NOMO-1 (cell line): ENCODE measurements at regions not wholly inside any gene's neighbourhood (a gene's known extent, or its start where the extent isn't known, plus 50 kb on each side); places are given as distances from the start of the nearest gene placed in this dataset.
"Not testable (repeated sequence)": the region's sequence is repeated elsewhere in the genome, so short reads cannot be mapped to it uniquely, and the experiment has no call there.

Experiments
- DNase-seq, 2 experiments: peaks; one replicate each; lab custom pipeline; 2025; ENCODE audit not compliant: unreplicated experiment in 2 of 2; lab: John Stamatoyannopoulos, UW

DNA sequence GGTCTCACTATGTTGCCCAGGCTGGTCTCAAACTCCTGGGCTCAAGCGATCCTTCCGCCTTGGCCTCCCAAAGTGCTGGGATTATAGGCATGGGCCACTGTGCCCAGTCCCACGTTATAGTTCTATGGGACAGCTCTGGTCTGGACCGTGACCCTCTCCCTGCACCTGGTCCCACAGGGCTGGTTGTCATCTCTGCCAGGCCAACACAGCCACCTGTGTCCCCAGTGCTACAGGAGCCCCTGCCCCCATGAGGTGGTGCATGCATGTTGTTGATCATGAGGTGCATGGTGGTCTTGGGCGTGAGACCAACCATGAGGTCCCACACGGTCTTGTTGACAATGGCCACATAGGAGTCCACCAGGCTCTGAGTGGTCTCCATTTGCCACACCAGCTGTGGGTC, 51.0 kb upstream of the UBE2Q2 start:
- not testable (repeated sequence) for DNase-seq

DNA sequence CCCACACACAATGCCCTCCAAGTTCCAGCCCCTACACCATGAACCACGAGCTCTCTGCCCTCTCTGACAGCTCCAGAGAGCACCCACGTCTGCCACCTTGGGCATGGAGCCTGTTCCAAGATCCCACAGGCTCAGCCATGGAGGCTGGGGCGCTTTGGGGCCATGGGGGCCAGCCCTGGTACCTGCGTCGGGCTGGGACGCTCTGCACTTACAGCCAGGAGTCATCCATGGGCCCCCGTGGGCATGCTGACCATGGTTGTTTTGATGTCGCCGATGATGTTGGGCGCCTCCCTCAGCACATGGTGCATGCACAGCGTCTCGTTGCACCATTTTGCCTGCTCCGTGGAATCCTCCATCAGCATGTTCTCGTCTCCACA, 51.9 kb upstream of the UBE2Q2 start:
- no peak for DNase-seq

DNA sequence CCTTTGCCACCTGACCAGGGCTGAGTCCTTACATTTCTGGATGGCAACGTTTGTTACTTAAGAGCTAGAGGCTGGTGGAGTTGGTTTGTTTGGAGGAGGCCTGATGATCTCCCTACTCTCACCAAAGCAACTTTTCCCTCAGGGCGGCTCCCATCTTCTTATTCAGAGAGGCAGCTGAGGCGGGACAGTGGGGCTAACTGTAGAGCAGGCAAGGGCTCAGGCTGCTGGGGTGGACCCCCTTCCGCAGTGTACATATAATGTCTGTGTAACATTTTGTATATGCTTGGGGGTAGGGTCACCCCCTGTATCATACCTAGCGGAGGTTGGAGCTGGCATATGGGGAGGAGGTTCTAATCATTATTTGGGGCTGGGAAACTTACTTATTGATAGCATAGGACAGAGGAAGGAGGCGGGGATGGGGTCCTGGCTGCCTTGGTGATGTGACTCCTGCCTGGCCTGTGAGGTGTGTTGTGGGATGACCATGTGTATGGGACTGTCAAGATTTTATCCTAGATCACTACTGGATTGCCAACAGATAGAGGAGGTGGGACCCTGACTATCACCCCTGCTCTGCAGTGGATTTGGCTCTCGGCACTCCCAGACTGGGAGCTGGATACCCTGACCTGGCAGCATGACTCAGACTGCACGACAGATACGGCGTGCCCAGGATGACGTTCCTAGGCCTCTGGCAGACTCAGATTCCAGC, 52.5 kb upstream of the UBE2Q2 start:
- no peak for DNase-seq

DNA sequence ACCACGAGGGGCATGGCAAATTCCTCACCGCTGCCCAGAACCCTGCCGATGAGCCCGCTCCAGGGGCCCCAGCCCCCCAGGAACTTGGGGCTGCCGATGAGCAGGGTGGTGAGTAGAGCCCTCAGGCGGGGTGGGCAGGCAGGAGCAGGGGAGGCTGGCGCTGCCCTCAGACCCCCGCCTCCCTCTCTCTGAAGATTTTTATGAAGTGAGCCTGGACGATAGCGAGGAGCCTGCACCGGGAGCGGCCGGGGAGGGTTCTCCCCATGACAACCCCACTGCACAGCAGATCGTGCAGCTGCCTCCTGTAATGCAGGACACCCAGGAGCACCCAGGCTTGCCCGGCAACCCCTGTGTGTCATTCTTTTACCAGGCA, 56.7 kb upstream of the UBE2Q2 start:
- DNase-seq = no peak

DNA sequence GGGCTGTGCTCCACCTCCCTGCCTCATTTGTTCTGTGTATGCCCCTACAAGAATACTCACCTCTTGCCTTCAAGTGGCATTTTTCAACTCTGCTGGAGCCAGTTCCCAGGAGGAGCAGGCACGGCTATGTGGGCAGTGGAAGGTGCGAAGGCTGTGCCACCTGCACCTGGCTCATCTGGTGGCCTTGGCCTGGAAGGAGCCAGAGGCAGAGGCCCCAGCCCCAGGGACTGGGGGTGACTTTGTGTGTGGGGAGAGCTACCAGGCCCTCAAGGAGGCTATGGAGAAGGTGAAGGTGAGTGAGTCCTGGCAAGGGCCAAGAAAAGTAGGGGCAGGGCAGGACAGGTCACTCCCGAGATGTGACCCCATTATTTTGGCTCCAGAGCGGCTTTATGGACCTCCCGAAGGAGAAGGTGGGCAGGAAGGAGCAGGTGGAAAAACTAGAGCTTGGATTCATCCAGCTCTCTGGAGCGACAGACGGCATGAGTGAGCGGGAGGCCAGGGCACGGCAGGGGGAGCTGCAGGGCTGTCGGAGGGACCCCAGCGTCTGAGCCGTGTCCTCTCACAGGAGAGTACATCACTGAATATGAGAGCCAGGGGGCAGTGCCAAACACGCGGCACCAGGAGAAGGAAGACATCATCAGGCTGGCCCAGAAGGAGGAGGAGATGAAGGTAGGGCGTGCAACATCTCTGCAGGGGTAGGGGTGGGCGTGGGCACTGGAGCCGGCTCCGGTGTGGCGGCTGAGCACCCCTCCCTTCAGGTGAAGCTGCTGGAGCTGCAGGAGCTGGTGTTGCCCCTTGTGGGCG, 57.3 kb upstream of the UBE2Q2 start:
- DNase-seq = no peak

DNA sequence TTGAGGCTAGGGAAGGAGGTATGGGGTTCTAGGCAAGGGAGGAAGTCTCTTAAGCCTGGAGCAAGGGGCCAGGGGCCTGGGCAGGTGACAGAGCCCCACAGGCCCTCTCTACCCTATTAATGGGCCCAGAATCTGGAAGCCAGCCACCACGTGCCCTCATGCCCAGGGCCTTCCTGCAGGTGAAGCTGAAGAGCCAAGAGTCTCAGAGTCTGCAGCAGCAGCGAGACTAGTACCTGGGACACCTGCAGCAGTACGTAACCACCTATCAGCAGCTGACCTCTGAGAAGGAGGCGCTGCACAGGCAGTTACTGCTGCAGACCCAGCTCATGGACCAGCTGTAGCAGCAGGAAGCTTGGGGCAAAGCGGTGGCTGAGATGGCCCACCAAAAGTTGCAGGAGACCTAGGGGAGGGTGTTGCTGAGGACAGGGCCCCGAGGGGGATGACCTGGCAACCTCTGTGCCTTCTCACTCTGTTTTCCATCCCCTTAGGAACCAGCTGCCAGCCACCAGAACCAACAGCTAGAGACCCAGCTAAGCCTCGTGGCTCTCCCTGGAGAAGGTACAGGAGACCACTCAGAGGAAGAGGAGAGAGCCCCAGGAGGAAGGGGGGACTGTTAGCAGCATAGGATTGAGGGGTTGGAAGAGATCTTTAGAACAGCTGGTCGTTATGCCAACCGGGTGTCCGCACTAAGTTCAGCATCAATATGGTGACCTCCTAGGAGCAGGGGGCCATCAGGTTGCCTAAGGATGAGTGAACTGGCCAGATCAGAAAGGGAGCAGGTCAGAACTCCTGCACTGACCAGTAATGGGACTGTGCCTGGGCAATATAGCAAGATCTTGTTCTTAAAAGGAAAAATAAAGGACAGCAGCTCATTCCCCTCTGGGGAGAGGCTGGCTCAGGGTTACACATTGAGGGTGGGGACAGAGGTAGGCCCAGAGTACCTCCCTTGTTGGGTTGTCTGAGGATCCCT, 58.5 kb upstream of the UBE2Q2 start:
- DNase-seq = not testable (repeated sequence)

DNA sequence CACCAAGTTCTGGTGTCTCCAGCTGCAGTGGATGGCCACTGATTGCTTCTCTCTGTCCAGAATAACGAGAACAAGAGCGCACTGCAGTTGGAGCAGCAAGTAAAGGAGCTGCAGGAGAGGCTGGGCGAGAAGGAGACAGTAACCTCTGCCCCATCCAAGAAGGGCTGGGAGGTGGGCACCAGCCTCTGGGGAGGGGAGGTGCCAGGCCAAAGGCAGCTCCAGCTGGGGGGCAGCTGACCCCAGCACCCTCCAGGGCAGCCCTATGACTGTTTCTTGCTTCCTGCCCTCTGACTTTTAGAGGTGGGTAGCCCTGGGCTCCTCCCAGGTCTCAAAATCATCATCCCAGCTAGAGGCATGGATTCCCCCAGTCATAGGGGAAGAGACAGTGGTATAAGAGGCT, 59.7 kb upstream of the UBE2Q2 start:
- DNase-seq = not testable (repeated sequence)

DNA sequence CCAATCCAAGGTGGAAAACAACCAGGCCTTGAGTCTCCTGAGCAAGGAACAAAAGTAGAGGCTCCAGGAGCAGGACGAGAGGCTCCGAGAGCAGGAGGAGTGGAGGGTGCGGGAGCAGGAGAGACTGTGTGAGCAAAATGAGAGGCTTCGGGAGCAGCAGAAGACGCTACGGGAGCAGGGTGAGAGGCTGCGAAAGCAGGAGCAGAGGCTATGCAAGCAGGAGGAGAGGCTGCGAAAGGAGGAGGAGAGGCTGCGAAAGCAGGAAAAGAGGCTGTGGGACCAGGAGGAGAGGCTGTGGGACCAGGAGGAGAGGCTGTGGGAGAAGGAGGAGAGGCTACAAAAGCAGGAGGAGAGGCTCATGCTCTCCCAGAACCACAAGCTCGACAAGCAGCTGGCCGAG, 60.3 kb upstream of the UBE2Q2 start:
- no peak for DNase-seq

DNA sequence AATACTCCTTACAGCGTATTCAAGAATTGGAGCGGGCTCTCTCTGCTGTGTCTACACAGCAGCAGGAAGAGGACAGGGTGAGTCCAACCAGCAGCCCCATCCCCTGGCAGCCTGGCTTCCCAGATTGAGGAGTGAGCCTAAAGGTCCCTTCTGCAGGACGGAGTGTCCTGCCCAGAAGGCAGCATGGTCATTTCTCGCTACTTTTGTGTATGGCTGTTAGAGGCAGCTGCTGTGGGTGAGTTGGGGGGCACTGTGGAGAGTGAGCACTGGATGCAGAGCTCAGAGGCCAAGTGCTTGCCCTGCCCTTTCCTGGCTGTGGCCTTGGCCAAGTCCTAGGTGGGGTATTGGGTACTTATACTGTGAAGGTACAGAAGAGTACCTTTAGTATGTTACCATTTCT, 62.3 kb upstream of the UBE2Q2 start:
- not testable (repeated sequence) for DNase-seq

DNA sequence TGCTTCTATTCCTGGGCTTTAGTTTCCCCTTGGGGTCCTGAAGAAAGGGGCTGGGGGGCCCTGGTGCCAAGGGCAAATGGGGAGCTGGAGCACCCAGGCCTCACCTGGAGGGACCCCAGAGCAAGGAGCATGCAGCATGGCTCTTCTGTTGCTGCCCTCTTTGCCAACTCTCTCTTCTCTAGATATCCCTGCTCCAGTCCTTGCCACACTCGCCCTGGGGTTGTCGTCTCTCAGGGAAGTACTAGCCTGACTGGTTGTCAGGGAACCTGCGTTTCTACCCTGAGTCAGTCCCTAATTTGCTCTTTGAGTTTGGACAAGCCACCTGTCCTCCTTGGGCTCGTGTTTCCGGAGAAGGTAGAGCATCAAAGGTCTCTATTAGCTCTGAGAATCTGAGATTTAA, 63.7 kb upstream of the UBE2Q2 start:
- no peak for DNase-seq

DNA sequence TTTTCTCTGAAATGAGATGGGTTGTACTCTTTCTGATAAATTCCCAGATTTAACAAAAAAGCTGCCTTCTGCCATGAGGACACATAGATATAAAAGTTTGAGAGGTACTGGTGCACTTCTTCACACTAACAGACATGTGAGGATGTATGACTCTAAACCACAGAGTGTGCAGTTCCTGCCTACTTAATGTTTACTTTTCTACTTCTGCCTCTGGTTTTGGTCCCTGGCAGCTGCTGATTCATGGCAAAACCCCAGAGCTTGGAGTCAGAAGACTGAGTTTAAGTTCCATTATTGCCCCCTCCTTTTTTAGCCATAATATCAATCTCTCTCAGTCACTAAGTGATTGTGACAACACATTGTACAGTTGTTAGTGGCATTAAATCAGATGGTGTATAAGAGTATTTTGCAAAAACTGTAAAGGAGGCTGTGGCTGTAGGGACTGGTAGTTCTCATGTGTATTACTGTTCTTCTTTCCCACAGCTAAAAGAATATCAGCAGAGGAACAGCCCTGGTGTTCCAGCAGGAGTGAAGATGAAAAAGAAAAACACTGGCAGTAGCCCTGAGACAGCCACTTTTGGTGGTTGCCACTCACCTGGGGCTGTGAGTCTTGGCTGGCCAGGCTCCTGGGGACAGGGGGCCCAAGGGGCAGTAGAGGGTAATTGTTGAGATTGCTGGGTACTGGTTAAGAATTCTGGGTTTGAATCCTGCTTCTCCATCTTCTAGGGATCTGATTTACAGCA, 64.4 kb upstream of the CSPG4 start:
- DNase-seq = peak; percentile 4 to 60

DNA sequence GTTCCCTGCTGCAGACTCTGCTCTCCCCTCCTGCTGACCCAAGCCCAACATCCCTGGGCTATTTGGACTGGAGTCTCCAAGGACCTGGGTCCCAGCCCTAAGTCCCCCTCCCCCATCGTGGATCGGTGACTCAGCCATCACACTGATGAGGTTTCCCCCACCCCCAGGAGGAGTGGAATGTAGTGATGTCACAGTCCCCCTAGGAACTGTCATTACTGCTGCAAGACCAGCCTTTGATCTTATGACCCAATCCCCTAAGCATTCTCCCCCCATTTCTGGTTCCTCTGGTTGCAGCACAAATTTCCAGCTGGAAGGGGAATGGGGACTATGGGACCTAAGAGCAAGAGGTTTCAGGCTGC, 63.4 kb upstream of the CSPG4 start:
- no peak for DNase-seq

DNA sequence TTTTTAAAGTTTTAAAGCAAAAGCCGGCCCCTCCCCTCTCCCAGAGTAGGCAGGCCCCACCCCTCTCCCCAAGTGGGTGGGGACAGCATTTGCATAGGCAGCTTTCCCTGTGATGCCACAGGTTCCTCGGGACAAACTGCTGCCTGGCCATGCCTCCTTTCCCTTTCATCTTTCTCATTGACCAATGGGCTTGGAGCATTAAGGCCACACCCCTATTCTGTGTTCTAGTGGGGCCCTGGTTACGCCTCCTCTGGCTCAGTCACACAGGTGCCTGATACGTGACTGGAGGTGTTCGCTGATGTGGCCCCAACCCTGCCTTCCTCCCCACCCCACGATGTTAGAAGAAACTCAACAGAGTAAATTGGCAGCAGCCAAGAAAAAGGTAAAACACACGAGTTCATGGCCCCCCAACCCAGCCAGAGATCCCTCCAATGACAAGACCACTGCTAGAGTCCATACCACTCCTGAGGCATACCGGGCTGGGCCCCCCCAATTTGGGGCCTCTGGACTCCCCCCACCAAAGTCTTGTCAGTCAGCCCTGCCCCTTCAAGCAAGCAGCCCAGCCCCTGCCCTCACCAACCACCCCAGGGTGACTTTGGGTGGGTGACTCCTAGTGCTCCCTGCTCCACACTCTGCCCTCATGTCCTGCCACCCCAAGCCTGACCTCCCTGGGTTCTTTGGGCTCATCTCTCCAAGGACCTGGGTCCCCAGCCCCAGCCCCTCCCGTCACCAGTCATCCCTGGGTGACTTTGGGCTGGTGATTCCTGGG, 62.8 kb upstream of the CSPG4 start:
- no peak for DNase-seq

DNA sequence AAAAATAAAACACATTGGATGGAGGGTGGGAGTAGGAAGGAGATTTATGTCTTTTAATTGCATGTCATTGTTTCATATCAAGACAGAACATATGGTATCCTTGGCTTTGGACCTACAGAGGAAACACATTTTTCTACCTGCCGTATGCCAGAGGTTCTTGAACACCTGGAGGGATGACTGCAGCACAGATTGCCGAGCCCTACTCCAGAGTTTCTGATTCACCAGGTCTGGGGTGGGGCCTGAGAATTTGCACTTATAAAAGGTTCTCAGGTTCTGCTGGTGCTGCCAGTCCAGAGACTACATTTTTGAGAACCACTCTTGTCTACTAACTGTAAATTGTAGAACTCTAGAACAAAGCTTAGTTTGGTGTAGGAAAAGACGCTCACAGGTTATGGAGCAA, 61.3 kb upstream of the CSPG4 start:
- not testable (repeated sequence) for DNase-seq

DNA sequence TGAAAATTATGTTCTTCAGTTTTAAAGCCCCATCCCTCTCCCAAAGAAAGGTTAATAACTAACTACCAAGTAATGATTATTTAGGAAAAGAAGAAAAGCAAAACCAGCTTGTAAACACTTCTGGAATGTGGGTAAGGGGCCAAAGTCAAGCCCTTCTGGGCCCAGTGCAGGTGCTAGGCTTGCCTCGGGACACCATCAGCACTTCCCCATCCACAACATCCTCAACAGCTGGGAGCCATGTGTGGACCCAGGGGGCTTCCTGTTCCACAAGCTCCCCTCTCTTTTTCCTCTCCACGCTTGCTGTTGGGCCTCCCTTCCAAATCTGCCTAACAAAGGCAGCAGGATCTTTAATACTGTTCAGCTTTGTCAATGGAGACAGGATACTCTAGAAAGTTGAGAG, 58.4 kb upstream of the CSPG4 start:
- not testable (repeated sequence) for DNase-seq

DNA sequence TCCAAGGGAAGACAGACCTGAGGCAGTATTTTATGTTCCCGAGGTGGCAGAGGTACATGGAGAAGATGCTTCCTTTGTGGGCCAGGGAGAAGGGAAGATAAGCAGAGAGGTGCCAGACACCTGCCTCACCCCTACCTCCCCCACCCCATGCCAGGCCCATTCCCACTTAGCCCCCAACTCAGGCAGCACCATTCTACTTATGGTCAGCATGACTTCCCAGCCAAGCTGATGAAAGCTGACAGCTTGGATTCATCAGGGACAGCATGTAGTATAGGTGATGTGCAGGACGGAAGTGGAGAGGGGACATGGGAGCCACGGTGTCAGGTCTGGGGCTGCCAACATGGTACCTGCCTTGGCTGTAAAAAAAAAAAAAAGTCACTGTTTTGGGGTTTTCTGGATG, 57.5 kb upstream of the CSPG4 start:
- DNase-seq = no peak

DNA sequence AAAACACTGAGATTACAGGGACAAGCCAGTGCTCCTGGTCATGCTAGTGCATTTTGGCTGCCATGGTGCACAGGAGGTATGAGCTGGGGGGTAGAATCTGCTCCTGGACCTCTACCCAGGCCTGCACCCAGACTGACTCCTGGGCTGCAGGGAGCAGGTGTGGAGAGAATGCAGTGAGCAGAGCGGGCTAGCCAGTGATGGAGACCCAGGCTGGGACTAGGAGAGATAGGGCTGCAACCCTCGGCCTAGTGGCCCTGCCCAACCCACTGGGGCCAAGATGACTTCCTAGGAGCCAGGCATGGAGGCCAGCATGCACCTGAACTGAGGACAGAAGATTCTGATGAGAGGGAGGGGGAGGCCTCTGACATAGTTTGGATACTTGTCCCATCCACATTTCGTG, 55.9 kb upstream of the CSPG4 start:
- DNase-seq = not testable (repeated sequence)

DNA sequence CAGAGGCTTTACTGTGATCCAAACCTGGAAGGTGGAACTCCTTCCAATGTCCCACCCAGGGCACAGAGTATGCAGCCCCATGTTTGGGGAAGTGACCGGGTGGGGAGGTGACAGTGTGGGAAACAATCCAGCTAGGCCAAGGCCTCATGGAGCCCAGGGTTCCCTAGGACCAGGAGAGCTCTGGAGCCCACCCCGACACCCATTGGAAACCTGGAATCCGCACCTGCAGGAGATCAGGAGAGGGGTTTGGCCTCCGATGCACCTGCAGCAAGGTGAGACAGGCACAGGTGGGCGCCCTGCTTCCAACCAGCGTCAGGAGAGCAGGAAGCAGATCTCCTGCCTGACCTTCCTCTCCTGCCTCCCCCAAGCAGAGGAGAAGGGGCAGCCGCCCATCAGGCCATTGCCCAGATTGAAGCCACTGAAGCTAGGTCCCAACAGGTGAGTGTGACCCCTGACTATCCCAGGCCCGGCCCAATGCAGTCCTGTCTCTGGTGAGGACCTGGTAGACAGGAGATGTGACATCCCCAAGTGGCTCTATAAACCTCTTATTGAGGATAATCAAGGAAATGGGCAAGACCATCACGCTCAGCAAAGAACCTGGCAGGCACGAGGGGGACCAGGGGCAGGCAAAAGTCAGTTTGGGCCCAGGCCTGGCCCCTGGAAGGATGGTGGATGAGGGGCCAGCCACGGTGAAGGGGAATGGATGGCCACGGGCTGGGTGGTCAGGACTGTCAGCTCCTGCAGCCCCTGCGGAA, 53.1 kb upstream of the CSPG4 start:
- not testable (repeated sequence) for DNase-seq

DNA sequence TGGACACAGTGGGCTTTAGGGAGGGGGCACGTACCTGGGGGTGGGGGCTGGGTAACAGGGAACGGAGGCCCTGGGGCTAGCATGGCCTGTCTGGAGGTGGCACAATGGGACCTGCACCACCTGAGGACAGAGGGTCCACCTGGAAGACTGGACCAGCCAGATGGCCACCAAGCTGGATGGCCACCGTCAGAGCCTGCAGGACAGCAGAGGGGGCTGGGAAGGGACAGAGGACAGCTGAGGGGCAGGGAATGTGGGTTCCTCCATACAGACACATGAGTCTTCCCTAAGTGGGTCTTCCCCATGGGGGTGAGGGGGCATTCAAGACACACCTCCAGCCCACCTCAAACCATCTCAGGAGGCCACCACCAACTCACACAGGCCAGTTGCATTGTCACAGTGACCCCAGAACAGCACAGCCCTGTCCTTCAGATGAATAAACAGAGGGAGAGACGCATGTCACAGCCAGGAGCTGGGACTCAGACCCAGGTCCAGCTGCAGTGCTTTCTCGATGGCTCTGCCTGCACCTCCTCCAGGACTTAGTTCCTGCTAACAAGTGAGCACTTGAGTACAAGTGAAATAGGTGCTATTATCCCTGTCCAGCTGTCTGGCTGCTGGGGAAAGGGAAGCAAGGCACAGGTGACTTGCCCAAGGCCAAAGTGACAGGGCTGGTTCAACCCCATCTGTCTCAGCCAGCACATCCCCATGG, 52.4 kb upstream of the CSPG4 start:
- not testable (repeated sequence) for DNase-seq
